Stimulated activated effector memory CD8-positive, alpha-beta T cell treated with anti-CD3 and anti-CD28 coated beads, Interleukin-12 subunit alpha, Interleukin-12 subunit beta, amount 100 ng/mL, for 72 hours (primary cell): ENCODE measurements at regions not wholly inside any gene's neighbourhood (a gene's known extent, or its start where the extent isn't known, plus 50 kb on each side); places are given as distances from the start of the nearest gene placed in this dataset.
"Not testable (repeated sequence)": the region's sequence is repeated elsewhere in the genome, so short reads cannot be mapped to it uniquely, and the experiment has no call there.

Experiments used
- ATAC-seq: fragments of 150-1000 bp; cut with Tn5 transposase; 2 replicates; pipeline ENCODE4 v1.10.0; 2021
- DNase-seq, 2 donors: peaks; one replicate each; pipeline ENCODE4 v3.0.0; 2021 to 2022; ENCODE audit warnings: low spot score in 2 of 2
- H3K27ac Mint-ChIP-seq: one replicate; pipeline ENCODE4 v1.8.0; 2022; ENCODE audit warnings: mild to moderate bottlenecking, mixed read lengths
- H3K36me3 Mint-ChIP-seq: one replicate; pipeline ENCODE4 v1.8.0; 2022; ENCODE audit warnings: mild to moderate bottlenecking, mixed read lengths
- H3K4me1 Mint-ChIP-seq: one replicate; pipeline ENCODE4 v1.8.0; 2022; ENCODE audit warnings: mixed read lengths
- H3K4me3 Mint-ChIP-seq: one replicate; pipeline ENCODE4 v1.8.0; 2022; ENCODE audit warnings: mild to moderate bottlenecking, mixed read lengths
- H3K9me3 Mint-ChIP-seq: one replicate; pipeline ENCODE4 v1.8.0; 2022; ENCODE audit warnings: mixed read lengths

DNA sequence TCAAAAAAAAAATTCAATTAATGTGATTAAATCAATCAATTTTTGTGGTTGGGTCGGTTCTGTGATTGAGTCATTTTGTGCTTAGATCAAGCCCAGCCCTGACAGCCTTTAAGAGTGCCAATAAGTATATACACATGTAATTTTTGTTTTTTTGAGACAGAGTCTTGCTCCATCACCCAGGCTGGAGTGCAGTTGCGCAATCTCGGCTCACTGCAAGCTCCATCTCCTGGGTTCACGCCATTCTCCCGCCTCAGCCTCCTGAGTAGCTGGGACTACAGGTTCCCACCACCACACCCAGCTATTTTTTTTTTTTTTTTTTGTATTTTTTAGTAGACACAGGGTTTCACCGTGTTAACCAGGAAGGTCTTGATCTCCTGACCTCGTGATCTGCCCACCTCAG is 887.1 kb upstream of the ZNF722 start:
- ATAC-seq, H3K9me3 Mint-ChIP-seq: not testable (repeated sequence)

DNA sequence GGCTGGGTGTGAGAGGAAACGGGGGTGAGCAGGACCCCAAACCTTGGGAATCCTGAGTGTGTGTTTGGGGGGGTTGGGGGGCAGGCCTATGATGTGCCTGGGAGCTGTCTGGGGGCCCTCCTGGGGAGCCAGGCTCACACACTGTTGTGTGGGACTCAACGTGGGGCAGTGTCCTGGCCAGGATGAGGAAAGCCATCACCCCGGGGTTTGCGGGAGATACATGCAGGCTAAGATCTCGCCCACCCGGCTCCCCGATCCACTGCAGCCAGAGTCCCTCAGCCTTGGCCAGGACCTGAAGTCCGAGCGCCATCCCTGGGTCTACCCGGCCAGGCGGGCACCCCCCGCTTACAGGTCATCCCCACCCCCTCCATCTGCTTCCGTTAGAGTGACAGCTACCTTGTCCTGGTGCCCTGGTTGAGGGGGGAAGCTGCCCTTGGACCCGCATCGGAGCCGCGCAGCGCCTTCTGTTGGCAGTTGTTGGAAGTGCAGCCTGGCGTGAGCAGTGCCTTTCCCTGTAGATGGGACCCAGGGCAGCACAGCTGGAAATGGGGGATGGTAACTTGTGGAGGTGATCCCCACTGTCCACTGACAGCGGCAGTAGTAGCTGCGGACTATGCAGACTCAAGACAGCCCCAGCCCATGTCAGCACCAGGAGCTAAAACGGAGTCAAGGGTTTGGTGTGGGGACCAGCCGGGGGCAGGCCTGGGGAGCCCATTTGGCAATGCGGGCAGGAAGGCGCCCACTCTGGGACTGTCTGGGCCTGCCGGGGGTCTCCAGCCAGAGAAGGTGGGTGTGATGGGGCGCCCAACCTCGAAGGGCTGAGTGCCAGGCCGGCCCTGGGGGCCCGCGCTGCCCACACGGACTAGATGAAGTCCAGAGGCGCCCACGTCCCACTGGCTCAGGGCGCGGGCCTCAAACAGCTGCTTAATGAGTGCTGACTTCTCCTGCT is 885.6 kb upstream of the ZNF722 start:
- Mint-ChIP-seq H3K4me3 (no peak overlapping the region), H3K27ac (no peak overlapping the region), H3K36me3 (no peaks in the 10 kb centered on the region), H3K4me1 (no peaks in the 10 kb centered on the region), H3K9me3 (peaks cover 8% of the 10 kb centered on the region)
- DNase-seq: no peak
- no peak for ATAC-seq

More for the DNA sequence above, 887.1 kb upstream of the ZNF722 start:
- DNase-seq, H3K27ac Mint-ChIP-seq, H3K4me3 Mint-ChIP-seq, H3K4me1 Mint-ChIP-seq, H3K36me3 Mint-ChIP-seq: not testable (repeated sequence)

DNA sequence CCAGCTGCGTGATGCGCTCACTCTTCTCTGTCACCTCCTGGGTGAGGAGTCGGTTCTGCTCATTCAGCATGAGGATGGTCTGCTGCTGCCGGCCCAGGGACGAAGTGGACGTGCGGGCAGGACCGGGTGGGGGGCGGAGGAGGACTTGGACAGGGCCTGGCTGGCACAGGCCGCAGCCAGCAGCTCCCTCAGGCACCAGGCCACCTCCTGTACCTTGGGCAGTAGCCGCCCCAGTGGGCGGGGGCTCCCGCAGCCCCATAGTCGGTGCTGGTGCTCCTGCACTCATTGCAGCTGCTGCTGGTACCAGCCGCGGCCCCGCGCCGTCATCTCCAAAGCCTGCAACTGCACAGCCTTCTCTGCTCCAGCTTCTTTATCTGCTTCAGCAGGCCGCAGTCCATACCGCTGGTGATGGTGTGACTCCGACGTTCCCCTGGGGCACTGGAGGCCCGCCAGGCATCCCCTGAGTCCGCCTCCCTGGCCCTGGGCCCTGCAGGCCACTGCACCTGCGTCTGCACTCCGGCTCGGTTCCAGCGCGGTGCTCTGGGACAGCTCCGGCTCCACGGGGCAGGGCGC is 884.9 kb upstream of the ZNF722 start:
- no peak for DNase-seq
- ATAC-seq: no peak
- H3K4me1 Mint-ChIP-seq: no peaks in the 10 kb centered on the region
- no peak overlapping the region for H3K4me3 Mint-ChIP-seq
- no peak overlapping the region for H3K27ac Mint-ChIP-seq
- no peaks in the 10 kb centered on the region for H3K36me3 Mint-ChIP-seq
- H3K9me3 Mint-ChIP-seq: peaks cover 10% of the 10 kb centered on the region

DNA sequence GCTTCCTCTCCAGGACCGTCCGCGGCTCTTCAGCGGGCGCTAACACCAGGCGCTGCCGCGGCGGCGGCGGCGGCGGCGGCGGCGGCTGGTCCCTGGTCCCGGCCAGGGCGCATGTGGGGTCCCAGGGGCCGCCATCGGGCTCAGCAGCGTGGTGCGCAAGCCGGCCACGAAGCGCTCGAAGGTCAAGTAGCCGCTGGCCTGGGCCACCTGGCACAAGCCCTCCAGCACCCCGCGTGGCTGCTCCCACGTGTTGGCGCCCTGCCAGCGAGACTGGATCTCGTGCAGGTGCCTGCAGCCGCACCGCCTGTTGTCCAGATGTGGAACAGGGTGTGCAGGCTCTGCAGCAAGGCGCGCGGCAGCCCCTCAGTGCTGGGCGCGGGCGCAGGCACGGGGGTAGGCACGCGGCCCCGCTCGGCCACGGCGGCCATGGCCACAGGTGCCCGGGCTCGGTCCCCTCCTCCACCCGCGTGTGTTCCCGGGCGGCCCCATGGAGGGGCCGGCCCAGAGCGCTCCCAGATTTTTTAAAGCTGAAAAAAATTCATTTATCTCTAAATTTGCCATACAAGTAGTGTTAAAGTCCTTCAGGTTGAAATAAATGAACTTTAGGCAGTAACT is 884.2 kb upstream of the ZNF722 start:
- peaks cover 10% of the 10 kb centered on the region for H3K9me3 Mint-ChIP-seq

More for the DNA sequence above, 884.2 kb upstream of the ZNF722 start:
- ATAC-seq (no peak), DNase-seq (no peak)
- no peak overlapping the region for H3K4me3 Mint-ChIP-seq
- no peaks in the 10 kb centered on the region for H3K36me3 Mint-ChIP-seq
- H3K27ac Mint-ChIP-seq: no peak overlapping the region
- H3K4me1 Mint-ChIP-seq: no peaks in the 10 kb centered on the region
